ENCODE measurements at regions not wholly inside any gene's neighbourhood (a gene's known extent, or its start where the extent isn't known, plus 50 kb on each side); places are given as distances from the start of the nearest gene placed in this dataset.

- TF ChIP-seq CTCF (IDR thresholded peaks at IDR 0.05 in 8 of 11, conservative IDR thresholded peaks at IDR 0.05 in 3 of 11) (no peak), POLR2AphosphoS5 (IDR thresholded peaks at IDR 0.05) (no peak)
Observed at GRCh38 chr1:191002768-191003167, 525.1 kb upstream of the BRINP3 start.
